HCT116 (cell line): ENCODE measurements at regions not wholly inside any gene's neighbourhood (a gene's known extent, or its start where the extent isn't known, plus 50 kb on each side); places are given as distances from the start of the nearest gene placed in this dataset.
"Not testable (repeated sequence)": the region's sequence is repeated elsewhere in the genome, so short reads cannot be mapped to it uniquely, and the experiment has no call there.

Source experiments
- ATAC-seq: fragments of 200-7000 bp; cut with Tn5 transposase; 2 replicates; pipeline ENCODE4 v1.9.1; 2020; ENCODE audit warnings: mild to moderate bottlenecking, moderate library complexity
- BruUV-seq: library from RNA; stranded (reverse); fragments of 400-500 nt; replicated peaks from 2 replicates; lab custom pipeline; 2021; lab: Mats Ljungman, UMichigan
- CTCF ChIA-PET: fragments of 300-600 bp; sonication (Branson Sonifier 250); formaldehyde crosslinking; loops from one replicate; lab custom pipeline; 2021; ENCODE audit warnings: antibody characterized with exemption; lab: Charles Lee
- POLR2A ChIA-PET: fragments of 300-600, 350-600 bp; sonication (Branson Sonifier 250); formaldehyde crosslinking; loops from one replicate; lab custom pipeline; 2021; ENCODE audit warnings: antibody characterized with exemption; lab: Charles Lee
- RAD21 ChIA-PET, 2 experiments: fragments of 300-600 bp; sonication (Branson Sonifier 250); formaldehyde crosslinking; loops; one replicate each; lab custom pipeline; 2023; ENCODE audit warnings: low total read pairs in 2 of 2; ENCODE audit not compliant: uncharacterized antibody in 2 of 2, unreplicated experiment in 2 of 2, low non-redundant PET in 1 of 2; lab: Charles Lee
- DNase-seq: peaks from one replicate; pipeline ENCODE4 v3.0.0-alpha.2; 2010; ENCODE audit warnings: low read depth, low spot score
- H2AFZ ChIP-seq: fragments of 200-600 bp; shearing (Covaris generic), sonication (generic); 2 replicates; pipeline ENCODE4 v1.6.1; 2017; ENCODE audit warnings: low read depth, mixed run types, mixed read lengths, antibody characterized with exemption, low read length; ENCODE audit not compliant: poor library complexity, severe bottlenecking
- H3K27ac ChIP-seq: 2 replicates; pipeline ENCODE4 v1.5.1; 2012; ENCODE audit warnings: low read depth, low read length
- H3K27me3 ChIP-seq: fragments of 200-600 bp; sonication (generic); 2 replicates; pipeline ENCODE4 v1.6.1; 2016; ENCODE audit warnings: mixed run types, low read length, mixed read lengths; ENCODE audit not compliant: insufficient read depth
- H3K36me3 ChIP-seq, 2 experiments: fragments of 200-500 bp in 1 of 2; fragments of 200-600 bp in 1 of 2; sonication (Bioruptor generic) in 1 of 2; sonication (generic) in 1 of 2; 2 replicates each; pipeline versions ENCODE4 v1.5.1 to v1.6.1; 2014 to 2016; ENCODE audit warnings: low read length in 2 of 2, inconsistent platforms in 1 of 2, mixed read lengths in 1 of 2, mixed run types in 1 of 2; ENCODE audit not compliant: insufficient read depth in 2 of 2, control insufficient read depth in 1 of 2
- H3K4me1 ChIP-seq, 2 experiments: fragments of 200-600 bp in 1 of 2; sonication (generic) in 1 of 2; 2 replicates each; pipeline versions ENCODE4 v1.5.1 to v1.6.1; 2012 to 2017; ENCODE audit warnings: low read length in 2 of 2, inconsistent platforms in 1 of 2, mild to moderate bottlenecking in 1 of 2, mixed read lengths in 1 of 2, mixed run types in 1 of 2, moderate library complexity in 1 of 2; ENCODE audit not compliant: insufficient read depth in 2 of 2, control insufficient read depth in 1 of 2
- H3K4me2 ChIP-seq: fragments of 200-600 bp; sonication (generic); 2 replicates; pipeline ENCODE4 v1.6.1; 2017; ENCODE audit warnings: mixed run types, low read length, mixed read lengths
- H3K4me3 ChIP-seq, 2 experiments: fragments of 200-600 bp in 1 of 2; sonication (generic) in 1 of 2; replicated peaks in 1 of 2; 2 replicates each; pipeline ENCODE4 v1.5.1; 2011 to 2016; ENCODE audit warnings: low read length in 2 of 2, control low read depth in 1 of 2, low read depth in 1 of 2, mild to moderate bottlenecking in 1 of 2, mixed read lengths in 1 of 2, mixed run types in 1 of 2
- H3K79me2 ChIP-seq: fragments of 200-600 bp; sonication (generic); 2 replicates; pipeline ENCODE4 v1.6.1; 2017; ENCODE audit warnings: mild to moderate bottlenecking, mixed run types, low read length, moderate library complexity, mixed read lengths; ENCODE audit not compliant: insufficient read depth
- H3K9ac ChIP-seq: fragments of 200-600 bp; sonication (generic); 2 replicates; pipeline ENCODE4 v1.6.1; 2016; ENCODE audit warnings: low read length, mixed read lengths
- H3K9me2 ChIP-seq: fragments of 200-600 bp; sonication (generic), shearing (Covaris generic); 2 replicates; pipeline ENCODE4 v1.6.1; 2017; ENCODE audit warnings: mixed run types, mild to moderate bottlenecking, moderate library complexity; ENCODE audit not compliant: insufficient read depth
- H3K9me3 ChIP-seq, 2 experiments: fragments of 200-500 bp in 1 of 2; fragments of 200-600 bp in 1 of 2; sonication (Bioruptor generic) in 1 of 2; sonication (generic) in 1 of 2; 2 replicates each; pipeline ENCODE4 v1.6.1; 2014 to 2017; ENCODE audit warnings: low read length in 2 of 2, mixed read lengths in 2 of 2, inconsistent platforms in 1 of 2, low read depth in 1 of 2, mild to moderate bottlenecking in 1 of 2, mixed run types in 1 of 2, moderate library complexity in 1 of 2; ENCODE audit not compliant: control insufficient read depth in 1 of 2, insufficient read depth in 1 of 2
- H4K20me1 ChIP-seq: fragments of 200-600 bp; sonication (generic), shearing (Covaris generic); 2 replicates; pipeline ENCODE4 v1.6.1; 2017; ENCODE audit warnings: mixed run types, mild to moderate bottlenecking, moderate library complexity; ENCODE audit not compliant: insufficient read depth
- ATF3 ChIP-seq: IDR thresholded peaks from 2 replicates; pipeline ENCODE4 v1.6.1; 2012
- CTCF ChIP-seq, 3 experiments: fragments of 200-600 bp in 1 of 3; sonication (generic) in 1 of 3; IDR thresholded peaks in 2 of 3; conservative IDR thresholded peaks in 1 of 3; 2 replicates each; pipeline ENCODE4 v1.5.1; 2012 to 2017; ENCODE audit warnings: low read depth in 2 of 3, low read length in 2 of 3, antibody characterized with exemption in 1 of 3, borderline replicate concordance in 1 of 3, control low read depth in 1 of 3, mild to moderate bottlenecking in 1 of 3, mixed read lengths in 1 of 3, mixed run types in 1 of 3, moderate library complexity in 1 of 3; ENCODE audit not compliant: insufficient read depth in 1 of 3
- ELF1 ChIP-seq: IDR thresholded peaks from 2 replicates; pipeline ENCODE4 v1.6.1; 2012; ENCODE audit warnings: low read depth, borderline replicate concordance
- EZH2 ChIP-seq: fragments of 200-600 bp; sonication (generic); IDR thresholded peaks from 2 replicates; pipeline ENCODE4 v1.6.1; 2017; ENCODE audit warnings: antibody characterized with exemption, mixed run types
- EZH2phosphoT487 ChIP-seq: fragments of 200-600 bp; IDR thresholded peaks from 2 replicates; pipeline ENCODE4 v1.6.1; 2018; ENCODE audit warnings: antibody characterized with exemption, borderline replicate concordance
- FOSL1 ChIP-seq: IDR thresholded peaks from 2 replicates; pipeline ENCODE4 v1.6.1; 2012; ENCODE audit warnings: low read depth
- MAX ChIP-seq: IDR thresholded peaks from 2 replicates; pipeline ENCODE4 v1.6.1; 2012
- POLR2AphosphoS5 ChIP-seq: IDR thresholded peaks from 2 replicates; pipeline ENCODE4 v1.6.1; 2011; ENCODE audit warnings: mild to moderate bottlenecking, low read depth, low read length, moderate library complexity
- REST ChIP-seq: IDR thresholded peaks from 2 replicates; pipeline ENCODE4 v1.6.1; 2012; ENCODE audit warnings: low read depth
- SIN3A ChIP-seq: IDR thresholded peaks from 2 replicates; pipeline ENCODE4 v1.6.1; 2012; ENCODE audit warnings: low read depth
- SP1 ChIP-seq: IDR thresholded peaks from 2 replicates; pipeline ENCODE4 v1.6.1; 2012; ENCODE audit warnings: low read depth
- YY1 ChIP-seq: IDR thresholded peaks from 2 replicates; pipeline ENCODE4 v1.6.1; 2011; ENCODE audit warnings: low read length, low read depth, moderate library complexity, mild to moderate bottlenecking; ENCODE audit not compliant: insufficient replicate concordance; ENCODE audit errors: extremely low read depth
- ZFX ChIP-seq: fragments of 450-650 bp; IDR thresholded peaks from 2 replicates; pipeline ENCODE4 v1.6.1; 2017
- intact Hi-C: fragments of 100-400 bp; cut with micrococcal nuclease; formaldehyde crosslinking; loops from 2 replicates; pipeline ENCODE4 v1.10.0; 2022

GRCh38 chr2:186427017-186427350, 59.1 kb upstream of the ZC3H15 start:
- ATAC-seq, CTCF ChIA-PET: not testable (repeated sequence)

GRCh38 chr2:186427970-186428369, 58.1 kb upstream of the ZC3H15 start:
- TF ChIP-seq EZH2phosphoT487 = no peak
- TF ChIP-seq SIN3A = no peak
- no peak for TF ChIP-seq REST
- no peak for TF ChIP-seq ATF3
- TF ChIP-seq MAX = no peak
- TF ChIP-seq CTCF (IDR thresholded peaks at IDR 0.05 in 2 of 3, conservative IDR thresholded peaks at IDR 0.05 in 1 of 3; ENCODE audit: borderline replicate concordance in 1 of 3, insufficient read depth in 1 of 3, low read depth in 2 of 3, low read length in 2 of 3) = no peak
- TF ChIP-seq EZH2 = no peak
- TF ChIP-seq POLR2AphosphoS5 = no peak
- no peak for TF ChIP-seq SP1
- no peak for TF ChIP-seq FOSL1
- no peak for TF ChIP-seq YY1
- TF ChIP-seq ELF1 = no peak
- no peak for TF ChIP-seq ZFX
- no TSS peak for BruUV-seq
- Histone ChIP-seq H3K9me2 (no peaks in the 10 kb centered on the region), H3K9me3 (no peaks in the 10 kb centered on the region), H3K4me1 (no peaks in the 10 kb centered on the region), H3K79me2 (no peaks in the 10 kb centered on the region), H3K4me3 (no peak overlapping the region), H3K9ac (no peak overlapping the region), H3K36me3 (no peaks in the 10 kb centered on the region), H2AFZ (no peak overlapping the region), H3K4me2 (no peak overlapping the region), H3K27ac (no peak overlapping the region), H3K27me3 (no peaks in the 10 kb centered on the region), H4K20me1 (no peaks in the 10 kb centered on the region)
- intact Hi-C loops = no loop called here
- ChIA-PET RAD21 (no interaction called here), POLR2A (no interaction called here), CTCF (no interaction called here)
- ATAC-seq (no peak), DNase-seq (no peak)

More at GRCh38 chr2:186427017-186427350, 59.1 kb upstream of the ZC3H15 start:
- H3K4me1 ChIP-seq, H3K9me2 ChIP-seq, H3K27me3 ChIP-seq, intact Hi-C loops, H3K4me3 ChIP-seq, DNase-seq, H3K36me3 ChIP-seq, H2AFZ ChIP-seq, H3K9ac ChIP-seq, H3K9me3 ChIP-seq, H4K20me1 ChIP-seq, RAD21 ChIA-PET, BruUV-seq, POLR2A ChIA-PET, H3K79me2 ChIP-seq, H3K4me2 ChIP-seq, H3K27ac ChIP-seq: not testable (repeated sequence)
